GM12878 (cell line): ENCODE measurements at regions not wholly inside any gene's neighbourhood (a gene's known extent, or its start where the extent isn't known, plus 50 kb on each side); places are given as distances from the start of the nearest gene placed in this dataset.

Experiments used
- ATAC-seq: fragments of 200-7000 bp; cut with Tn5 transposase; 3 replicates; pipeline ENCODE4 v1.9.1; 2020; ENCODE audit warnings: mild to moderate bottlenecking, moderate library complexity
- BruUV-seq: library from RNA; stranded (reverse); fragments of 400-500 nt; replicated peaks from 2 replicates; lab custom pipeline; 2021; lab: Mats Ljungman, UMichigan
- CTCF ChIA-PET: fragments of 300-600 bp; sonication (Branson Sonifier 250); formaldehyde crosslinking; extraction: SDS; loops from one replicate; lab custom pipeline; 2021; ENCODE audit warnings: inconsistent platforms; lab: Yijun Ruan, JAX
- POLR2A ChIA-PET: fragments of 350-600 bp; formaldehyde crosslinking; extraction: SDS; loops from one replicate; lab custom pipeline; 2021; ENCODE audit warnings: inconsistent platforms; lab: Charles Lee
- RAD21 ChIA-PET: fragments of 300-600 bp; sonication (Branson Sonifier 250); formaldehyde crosslinking; loops from one replicate; lab custom pipeline; 2023; ENCODE audit warnings: antibody characterized with exemption; ENCODE audit not compliant: unreplicated experiment; lab: Charles Lee
- SMC1A ChIA-PET: fragments of 300-600 bp; sonication (Branson Sonifier 250); formaldehyde crosslinking; loops from one replicate; lab custom pipeline; 2023; ENCODE audit not compliant: unreplicated experiment, uncharacterized antibody; lab: Charles Lee
- DNase-seq: peaks from one replicate; pipeline ENCODE4 v3.0.0-alpha.2; 2011; ENCODE audit warnings: low read depth, low spot score
- FAIRE-seq: peaks from 3 replicates; lab custom pipeline; 2011; peaks lifted over from hg19 to GRCh38; lab: Jason Lieb, UNC
- H2AFZ ChIP-seq: 2 replicates; pipeline ENCODE4 v1.6.0; 2011; ENCODE audit warnings: low read depth, low read length, control low read depth; ENCODE audit not compliant: control insufficient read depth
- H3K27ac ChIP-seq: 2 replicates; pipeline ENCODE4 v1.5.1; 2011; ENCODE audit warnings: control low read depth; ENCODE audit not compliant: control insufficient read depth, insufficient read depth
- H3K27me3 ChIP-seq, 2 experiments: replicated peaks in 1 of 2; 2 replicates each; pipeline versions ENCODE4 v1.6.0 to v1.6.1; 2011; ENCODE audit warnings: low read length in 1 of 2; ENCODE audit not compliant: control insufficient read depth in 2 of 2, insufficient read depth in 2 of 2
- H3K36me3 ChIP-seq, 2 experiments: 2 replicates each; pipeline ENCODE4 v1.5.1; 2011; ENCODE audit warnings: low read length in 1 of 2; ENCODE audit not compliant: control insufficient read depth in 2 of 2, insufficient read depth in 2 of 2
- H3K4me1 ChIP-seq: 2 replicates; pipeline ENCODE4 v1.6.1; 2011; ENCODE audit warnings: mild to moderate bottlenecking, low read length, moderate library complexity, mixed read lengths; ENCODE audit not compliant: control insufficient read depth, insufficient read depth
- H3K4me2 ChIP-seq: 2 replicates; pipeline ENCODE4 v1.6.0; 2011; ENCODE audit warnings: control low read depth; ENCODE audit not compliant: control insufficient read depth, insufficient read depth
- H3K4me3 ChIP-seq: fragments of 200-600 bp; sonication (generic); 2 replicates; pipeline ENCODE4 v1.5.1; 2016
- H3K79me2 ChIP-seq: 2 replicates; pipeline ENCODE4 v1.6.0; 2011; ENCODE audit warnings: low read length; ENCODE audit not compliant: control insufficient read depth, insufficient read depth
- H3K9ac ChIP-seq: 2 replicates; pipeline ENCODE4 v1.8.0; 2011; ENCODE audit warnings: low read length, control low read depth, mixed read lengths; ENCODE audit not compliant: control insufficient read depth, insufficient read depth
- H3K9me3 ChIP-seq: replicated peaks from 3 replicates; pipeline ENCODE4 v1.5.1; 2011; ENCODE audit warnings: mild to moderate bottlenecking, low read length; ENCODE audit not compliant: control insufficient read depth, insufficient read depth
- H4K20me1 ChIP-seq: 2 replicates; pipeline ENCODE4 v1.6.0; 2011; ENCODE audit not compliant: control insufficient read depth, insufficient read depth
- BRCA1 ChIP-seq: IDR thresholded peaks from 2 replicates; pipeline ENCODE4 v1.6.1; 2011; ENCODE audit warnings: low read depth, low read length, improper control_type of control experiment
- HCFC1 ChIP-seq: fragments of 150-350 bp; IDR thresholded peaks from 2 replicates; pipeline ENCODE4 v1.6.1; 2014; ENCODE audit warnings: low read length
- LARP7 ChIP-seq: fragments of 450-650 bp; IDR thresholded peaks from 2 replicates; pipeline ENCODE4 v1.6.1; 2017; ENCODE audit warnings: mild to moderate bottlenecking
- NBN ChIP-seq: fragments of 450-650 bp; IDR thresholded peaks from 2 replicates; pipeline ENCODE4 v1.6.1; 2016
- NFIC ChIP-seq: IDR thresholded peaks from 2 replicates; pipeline ENCODE4 v1.6.1; 2012; ENCODE audit warnings: low read depth, mild to moderate bottlenecking, inconsistent platforms, low read length, moderate library complexity
- RCOR1 ChIP-seq: conservative IDR thresholded peaks from 2 replicates; pipeline ENCODE4 v1.6.1; 2012; ENCODE audit warnings: low read depth, low read length, improper control_type of control experiment
- RFX5 ChIP-seq: IDR thresholded peaks from 2 replicates; pipeline ENCODE4 v1.6.1; 2011; ENCODE audit warnings: low read depth, low read length, improper control_type of control experiment
- SMAD1 ChIP-seq: fragments of 450-650 bp; IDR thresholded peaks from 2 replicates; pipeline ENCODE4 v1.6.1; 2018; ENCODE audit warnings: mild to moderate bottlenecking, low read depth; ENCODE audit not compliant: partially characterized antibody
- SUZ12 ChIP-seq: fragments of 200-600 bp; sonication (generic); IDR thresholded peaks from one replicate; pipeline ENCODE4 v1.6.1; 2018; ENCODE audit warnings: antibody characterized with exemption, mild to moderate bottlenecking; ENCODE audit not compliant: unreplicated experiment
- ZNF24 ChIP-seq: fragments of 450-650 bp; IDR thresholded peaks from 2 replicates; pipeline ENCODE4 v1.6.1; 2017; ENCODE audit warnings: antibody characterized with exemption, mild to moderate bottlenecking
- WGBS: methylation state at CpG from one replicate; pipeline ENCODE4 v1.1.6; 2016; ENCODE audit warnings: low lambda C conversion rate; ENCODE audit not compliant: insufficient replicate concordance, insufficient coverage; ENCODE audit errors: missing lambda C conversion rate; 5-methylcytosine and 5-hydroxymethylcytosine counted together
- in situ Hi-C: fragments of 300-500 bp; cut with MboI; formaldehyde crosslinking; loops from 9 replicates; pipeline ENCODE4 v1.14.3; 2018; ENCODE audit warnings: mixed read lengths
- intact Hi-C: fragments of 100-400 bp; cut with micrococcal nuclease; formaldehyde crosslinking; loops from one replicate; pipeline ENCODE4 v1.14.2; 2022; ENCODE audit not compliant: unreplicated experiment
- TF ChIP-seq, protein P1 (sequence below): fragments of 450-650 bp; IDR thresholded peaks from 2 replicates; pipeline ENCODE4 v1.6.1; 2017; ENCODE audit warnings: low read depth, mild to moderate bottlenecking, moderate library complexity

DNA sequence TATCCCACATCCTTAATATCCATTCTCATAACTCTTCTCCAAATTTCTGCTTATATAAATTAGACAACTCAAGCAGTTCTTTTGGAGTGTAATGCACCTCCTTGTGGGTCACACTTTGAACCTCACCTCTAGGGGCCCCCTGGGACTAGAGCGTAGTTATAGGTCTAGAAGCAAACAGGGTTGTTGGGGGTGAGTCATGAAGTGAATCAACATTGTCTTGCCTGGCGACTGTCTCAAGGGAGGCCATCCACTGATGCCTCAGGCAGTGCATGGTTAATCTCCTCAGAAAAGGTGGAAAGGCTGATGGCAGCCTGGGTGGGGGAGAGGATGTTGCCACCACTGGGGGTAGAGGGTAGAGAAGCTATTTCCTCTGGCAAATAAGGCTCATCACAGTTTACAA lies 129.1 kb downstream of the TNFRSF21 start:
- H3K4me2 ChIP-seq = no peak overlapping the region
- H3K9ac ChIP-seq = no peak overlapping the region
- ATAC-seq = no peak
- WGBS = 11% methylated on average over 2 of the region's 2 CpGs
- no peaks in the 10 kb centered on the region for H3K36me3 ChIP-seq
- POLR2A ChIA-PET = no interaction called here
- H4K20me1 ChIP-seq = no peaks in the 10 kb centered on the region
- no peak overlapping the region for H2AFZ ChIP-seq
- no peak for DNase-seq
- no peaks in the 10 kb centered on the region for H3K9me3 ChIP-seq
- no peaks in the 10 kb centered on the region for H3K27me3 ChIP-seq
- TF ChIP-seq BRCA1 = no peak
- no peak for TF ChIP-seq NFIC
- TF ChIP-seq RCOR1 = no peak
- TF ChIP-seq SUZ12 = no peak
- no peak for TF ChIP-seq SMAD1
- TF ChIP-seq NBN = no peak
- TF ChIP-seq ZNF24 = no peak
- TF ChIP-seq, protein P1, sequence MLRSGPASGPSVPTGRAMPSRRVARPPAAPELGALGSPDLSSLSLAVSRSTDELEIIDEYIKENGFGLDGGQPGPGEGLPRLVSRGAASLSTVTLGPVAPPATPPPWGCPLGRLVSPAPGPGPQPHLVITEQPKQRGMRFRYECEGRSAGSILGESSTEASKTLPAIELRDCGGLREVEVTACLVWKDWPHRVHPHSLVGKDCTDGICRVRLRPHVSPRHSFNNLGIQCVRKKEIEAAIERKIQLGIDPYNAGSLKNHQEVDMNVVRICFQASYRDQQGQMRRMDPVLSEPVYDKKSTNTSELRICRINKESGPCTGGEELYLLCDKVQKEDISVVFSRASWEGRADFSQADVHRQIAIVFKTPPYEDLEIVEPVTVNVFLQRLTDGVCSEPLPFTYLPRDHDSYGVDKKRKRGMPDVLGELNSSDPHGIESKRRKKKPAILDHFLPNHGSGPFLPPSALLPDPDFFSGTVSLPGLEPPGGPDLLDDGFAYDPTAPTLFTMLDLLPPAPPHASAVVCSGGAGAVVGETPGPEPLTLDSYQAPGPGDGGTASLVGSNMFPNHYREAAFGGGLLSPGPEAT = no peak
- TF ChIP-seq HCFC1 = no peak
- TF ChIP-seq LARP7 = no peak
- no peak for TF ChIP-seq RFX5
- H3K79me2 ChIP-seq = no peaks in the 10 kb centered on the region
- H3K4me1 ChIP-seq = no peaks in the 10 kb centered on the region
- CTCF ChIA-PET = no interaction called here
- in situ Hi-C loops (no loop called here), intact Hi-C loops (no loop called here)
- H3K4me3 ChIP-seq = no peak overlapping the region
- H3K27ac ChIP-seq = no peak overlapping the region
- RAD21 ChIA-PET = no interaction called here
- SMC1A ChIA-PET = no interaction called here
- no peak for FAIRE-seq
- BruUV-seq = no TSS peak
